MM.1S (cell line): ENCODE measurements at regions not wholly inside any gene's neighbourhood (a gene's known extent, or its start where the extent isn't known, plus 50 kb on each side); places are given as distances from the start of the nearest gene placed in this dataset.

Source experiments
- DNase-seq: peaks from one replicate; pipeline ENCODE4 v3.0.0-alpha.2; 2015
- H2AFZ ChIP-seq: fragments of 300-600 bp; sonication (generic); 2 replicates; pipeline ENCODE4 v1.6.0; 2016; ENCODE audit warnings: antibody characterized with exemption, low read length
- H3F3A ChIP-seq: fragments of 300-600 bp; sonication (generic); 2 replicates; pipeline ENCODE4 v1.6.1; 2016; ENCODE audit warnings: mild to moderate bottlenecking, antibody characterized with exemption, low read length, moderate library complexity, mixed read lengths; ENCODE audit not compliant: insufficient read depth
- H3K27ac ChIP-seq: fragments of 300-600 bp; sonication (generic); 2 replicates; pipeline ENCODE4 v1.5.1; 2016; ENCODE audit warnings: mild to moderate bottlenecking, low read length
- H3K27me3 ChIP-seq: fragments of 300-600 bp; sonication (generic); replicated peaks from 2 replicates; pipeline ENCODE4 v1.6.0; 2016; ENCODE audit warnings: low read length; ENCODE audit not compliant: insufficient read depth
- H3K36me3 ChIP-seq: fragments of 300-600 bp; sonication (generic); replicated peaks from 2 replicates; pipeline ENCODE4 v1.6.1; 2016; ENCODE audit warnings: mild to moderate bottlenecking, low read length, mixed read lengths; ENCODE audit not compliant: insufficient read depth
- H3K4me1 ChIP-seq: fragments of 300-600 bp; sonication (generic); 2 replicates; pipeline ENCODE4 v1.6.1; 2016; ENCODE audit warnings: low read length, mixed read lengths
- H3K4me2 ChIP-seq: fragments of 300-600 bp; sonication (generic); 2 replicates; pipeline ENCODE4 v1.6.0; 2016; ENCODE audit warnings: low read depth, low read length
- H3K4me3 ChIP-seq: fragments of 300-600 bp; sonication (generic); 2 replicates; pipeline ENCODE4 v1.5.1; 2016; ENCODE audit warnings: low read length, mixed read lengths
- H3K79me2 ChIP-seq: fragments of 300-600 bp; sonication (generic); 2 replicates; pipeline ENCODE4 v1.6.1; 2016; ENCODE audit warnings: mixed run types, low read length, mixed read lengths
- H3K9ac ChIP-seq: fragments of 300-600 bp; sonication (generic); 2 replicates; pipeline ENCODE4 v1.6.1; 2016; ENCODE audit warnings: low read length, mixed read lengths
- H3K9me2 ChIP-seq: fragments of 300-600 bp; sonication (generic); replicated peaks from 2 replicates; pipeline ENCODE4 v1.6.1; 2016; ENCODE audit warnings: mild to moderate bottlenecking, low read length, mixed read lengths; ENCODE audit not compliant: insufficient read depth
- H3K9me3 ChIP-seq: fragments of 300-600 bp; sonication (generic); replicated peaks from 2 replicates; pipeline ENCODE4 v1.6.1; 2016; ENCODE audit warnings: mild to moderate bottlenecking, low read length, mixed read lengths; ENCODE audit not compliant: insufficient read depth
- H4K20me1 ChIP-seq: fragments of 300-600 bp; sonication (generic); 2 replicates; pipeline ENCODE4 v1.6.1; 2016; ENCODE audit warnings: mild to moderate bottlenecking, low read length, moderate library complexity, mixed read lengths; ENCODE audit not compliant: insufficient read depth
- CTCF ChIP-seq: fragments of 300-600 bp; sonication (generic); IDR thresholded peaks from 2 replicates; pipeline ENCODE4 v1.5.1; 2016; ENCODE audit warnings: antibody characterized with exemption, low read length, mixed read lengths
- EZH2 ChIP-seq: fragments of 300-600 bp; sonication (generic); optimal IDR thresholded peaks from 2 replicates; pipeline ENCODE3; 2017; ENCODE audit warnings: low read depth, mild to moderate bottlenecking, antibody characterized with exemption, low read length, mixed read lengths
- EZH2phosphoT487 ChIP-seq: fragments of 300-600 bp; sonication (generic); IDR thresholded peaks from 2 replicates; pipeline ENCODE4 v1.6.1; 2018; ENCODE audit warnings: antibody characterized with exemption, low read length

GRCh38 chr2:103135679-103136078 is 373.8 kb downstream of the TMEM182 start:
- Histone ChIP-seq H3K4me1 (0 out of 2 replicates have a peak, but pooled peaks cover 6% of the 10 kb centered on the region), H3K9me3 (no peaks in the 10 kb centered on the region), H3K4me3 (no peak overlapping the region), H3K79me2 (no peaks in the 10 kb centered on the region), H3K27me3 (no peaks in the 10 kb centered on the region), H4K20me1 (no peaks in the 10 kb centered on the region), H3K9ac (no peak overlapping the region), H3K36me3 (no peaks in the 10 kb centered on the region), H3K4me2 (no peak overlapping the region), H3K27ac (no peak overlapping the region), H3K9me2 (no peaks in the 10 kb centered on the region), H2AFZ (no peak overlapping the region), H3F3A (no peaks in the 10 kb centered on the region)
- no peak for DNase-seq
- TF ChIP-seq CTCF (no peak), EZH2phosphoT487 (no peak), EZH2 (no peak)

- no peak overlapping the region for H3K27ac ChIP-seq
- H3K4me3 ChIP-seq, result no peak overlapping the region
- H3K4me2 ChIP-seq, result no peak overlapping the region
- H3K9me3 ChIP-seq, result no peaks in the 10 kb centered on the region
- no peaks in the 10 kb centered on the region for H3K36me3 ChIP-seq
- 0 out of 2 replicates have a peak, but pooled peaks cover 6% of the 10 kb centered on the region for H3K4me1 ChIP-seq
- no peaks in the 10 kb centered on the region for H3K9me2 ChIP-seq
- TF ChIP-seq EZH2phosphoT487 (no peak), EZH2 (no peak), CTCF (no peak)
- no peaks in the 10 kb centered on the region for H3K27me3 ChIP-seq
- H3K79me2 ChIP-seq, result no peaks in the 10 kb centered on the region
- no peak overlapping the region for H3K9ac ChIP-seq
- H3F3A ChIP-seq, result no peaks in the 10 kb centered on the region
- H4K20me1 ChIP-seq, result no peaks in the 10 kb centered on the region
- no peak overlapping the region for H2AFZ ChIP-seq
- DNase-seq, result peak; percentile 21
Measured at GRCh38 chr2:103138123-103138901, 376.5 kb downstream of the TMEM182 start.

- H3K4me1 ChIP-seq, result 0 out of 2 replicates have a peak, but pooled peaks cover 6% of the 10 kb centered on the region
- no peaks in the 10 kb centered on the region for H4K20me1 ChIP-seq
- no peak overlapping the region for H2AFZ ChIP-seq
- no peak overlapping the region for H3K9ac ChIP-seq
- H3K9me2 ChIP-seq, result no peaks in the 10 kb centered on the region
- H3K4me3 ChIP-seq, result no peak overlapping the region
- TF ChIP-seq EZH2, result no peak
- no peak for TF ChIP-seq EZH2phosphoT487
- TF ChIP-seq CTCF, result no peak
- no peaks in the 10 kb centered on the region for H3F3A ChIP-seq
- H3K9me3 ChIP-seq, result no peaks in the 10 kb centered on the region
- no peaks in the 10 kb centered on the region for H3K79me2 ChIP-seq
- no peak overlapping the region for H3K4me2 ChIP-seq
- no peak for DNase-seq
- no peaks in the 10 kb centered on the region for H3K36me3 ChIP-seq
- no peak overlapping the region for H3K27ac ChIP-seq
- H3K27me3 ChIP-seq, result no peaks in the 10 kb centered on the region
Measured at GRCh38 chr2:103139628-103140268, 377.9 kb downstream of the TMEM182 start.
